Naive thymus-derived CD8-positive, alpha-beta T cell (primary cell): ENCODE measurements at regions not wholly inside any gene's neighbourhood (a gene's known extent, or its start where the extent isn't known, plus 50 kb on each side); places are given as distances from the start of the nearest gene placed in this dataset.

Source experiments
- ATAC-seq, 2 donors: fragments of 150-1000 bp; cut with Tn5 transposase in 1 of 2; sonication (Bioruptor Pico), chemical (Tn5 transposase) in 1 of 2; 1 replicate in 1 of 2; 2 replicates in 1 of 2; pipeline ENCODE4 v1.10.0; 2021; ENCODE audit warnings: mild to moderate bottlenecking in 2 of 2, moderate library complexity in 2 of 2
- POLR2A ChIA-PET: fragments of 350-600 bp; sonication (Branson Sonifier 250); formaldehyde crosslinking; loops from one replicate; lab custom pipeline; 2021; ENCODE audit warnings: antibody characterized with exemption; lab: Charles Lee
- DNase-seq, 10 donors: peaks; one replicate each; pipeline versions ENCODE4 v3.0.0 to v3.0.0-alpha.2; 2020 to 2022
- H3K27ac Mint-ChIP-seq, 10 donors: one replicate each; pipeline ENCODE4 v1.8.0; 2020 to 2022; ENCODE audit warnings: mild to moderate bottlenecking in 10 of 10, mixed read lengths in 10 of 10, moderate library complexity in 4 of 10, inconsistent platforms in 1 of 10
- H3K27me3 Mint-ChIP-seq, 5 donors: one replicate each; pipeline ENCODE4 v1.8.0; 2021 to 2022; ENCODE audit warnings: mixed read lengths in 5 of 5
- H3K36me3 Mint-ChIP-seq, 3 donors: one replicate each; pipeline ENCODE4 v1.8.0; 2020 to 2022; ENCODE audit warnings: mixed read lengths in 3 of 3, mild to moderate bottlenecking in 2 of 3, inconsistent platforms in 1 of 3
- H3K4me1 Mint-ChIP-seq, 4 donors: one replicate each; pipeline ENCODE4 v1.8.0; 2021 to 2022; ENCODE audit warnings: mixed read lengths in 4 of 4
- H3K4me3 Mint-ChIP-seq, 10 donors: one replicate each; pipeline ENCODE4 v1.8.0; 2020 to 2022; ENCODE audit warnings: mild to moderate bottlenecking in 10 of 10, mixed read lengths in 10 of 10, moderate library complexity in 6 of 10, inconsistent platforms in 1 of 10
- H3K9me3 Mint-ChIP-seq, 9 donors: one replicate each; pipeline ENCODE4 v1.8.0; 2020 to 2022; ENCODE audit warnings: mixed read lengths in 9 of 9, mild to moderate bottlenecking in 3 of 9, inconsistent platforms in 1 of 9, moderate library complexity in 1 of 9

- DNase-seq = no peak
Measured at GRCh38 chr6:140319209-140319608, 944.8 kb upstream of the CITED2 start.

GRCh38 chr6:140318408-140318807 is 944.0 kb upstream of the CITED2 start:
- H3K36me3 Mint-ChIP-seq = no peaks in the 10 kb centered on the region
- peaks cover 0 to 10% (median 0%) of the 10 kb centered on the region in 4 donors for H3K4me1 Mint-ChIP-seq
- H3K9me3 Mint-ChIP-seq = peaks cover 0 to 3% (median 0%) of the 10 kb centered on the region in 9 donors

More at GRCh38 chr6:140319209-140319608, 944.8 kb upstream of the CITED2 start:
- peaks cover 0 to 10% (median 0%) of the 10 kb centered on the region in 4 donors for H3K4me1 Mint-ChIP-seq
- no peak for ATAC-seq
- peak overlapping the region in 1 of 10 donors; percentile 11 for H3K4me3 Mint-ChIP-seq
- no peaks in the 10 kb centered on the region for H3K36me3 Mint-ChIP-seq
- POLR2A ChIA-PET = no interaction called here
- H3K9me3 Mint-ChIP-seq = no peaks in the 10 kb centered on the region
- no peaks in the 10 kb centered on the region for H3K27me3 Mint-ChIP-seq
- no peak overlapping the region for H3K27ac Mint-ChIP-seq

GRCh38 chr6:140317950-140318349 is 943.5 kb upstream of the CITED2 start:
- no peaks in the 10 kb centered on the region for H3K27me3 Mint-ChIP-seq
- no peak overlapping the region for H3K4me3 Mint-ChIP-seq

More at GRCh38 chr6:140318408-140318807, 944.0 kb upstream of the CITED2 start:
- no peak overlapping the region for H3K27ac Mint-ChIP-seq
- H3K27me3 Mint-ChIP-seq = no peaks in the 10 kb centered on the region
- POLR2A ChIA-PET = no interaction called here
- DNase-seq (no peak), ATAC-seq (no peak)
- H3K4me3 Mint-ChIP-seq = no peak overlapping the region

GRCh38 chr6:140316966-140317365 is 942.5 kb upstream of the CITED2 start:
- DNase-seq (no peak), ATAC-seq (no peak)
- no peaks in the 10 kb centered on the region for H3K27me3 Mint-ChIP-seq
- no peak overlapping the region for H3K4me3 Mint-ChIP-seq
- peaks cover 0 to 5% (median 0%) of the 10 kb centered on the region in 9 donors for H3K9me3 Mint-ChIP-seq
- POLR2A ChIA-PET = no interaction called here
- H3K27ac Mint-ChIP-seq = no peak overlapping the region
- no peaks in the 10 kb centered on the region for H3K36me3 Mint-ChIP-seq
- peaks cover 0 to 10% (median 0%) of the 10 kb centered on the region in 4 donors for H3K4me1 Mint-ChIP-seq

More at GRCh38 chr6:140317950-140318349, 943.5 kb upstream of the CITED2 start:
- DNase-seq (no peak), ATAC-seq (no peak)
- POLR2A ChIA-PET = no interaction called here
- Mint-ChIP-seq H3K9me3 (peaks cover 0 to 5% (median 0%) of the 10 kb centered on the region in 9 donors), H3K27ac (no peak overlapping the region), H3K36me3 (no peaks in the 10 kb centered on the region), H3K4me1 (peaks cover 0 to 10% (median 0%) of the 10 kb centered on the region in 4 donors)

GRCh38 chr6:140314682-140315081 is 940.2 kb upstream of the CITED2 start:
- Mint-ChIP-seq H3K9me3 (peaks cover 0 to 5% (median 0%) of the 10 kb centered on the region in 9 donors), H3K36me3 (no peaks in the 10 kb centered on the region), H3K4me3 (no peak overlapping the region), H3K4me1 (peaks cover 0 to 4% (median 0%) of the 10 kb centered on the region in 4 donors), H3K27ac (no peak overlapping the region), H3K27me3 (no peaks in the 10 kb centered on the region)
- DNase-seq = no peak
- POLR2A ChIA-PET = no interaction called here
- no peak for ATAC-seq

GRCh38 chr6:140311146-140311545 is 936.7 kb upstream of the CITED2 start:
- H3K27me3 Mint-ChIP-seq = no peaks in the 10 kb centered on the region
- H3K4me1 Mint-ChIP-seq = no peaks in the 10 kb centered on the region
- ATAC-seq (no peak), DNase-seq (no peak)
- H3K4me3 Mint-ChIP-seq = no peak overlapping the region
- no peak overlapping the region for H3K27ac Mint-ChIP-seq
- peaks cover 0 to 5% (median 0%) of the 10 kb centered on the region in 9 donors for H3K9me3 Mint-ChIP-seq
- H3K36me3 Mint-ChIP-seq = no peaks in the 10 kb centered on the region
- POLR2A ChIA-PET = no interaction called here

- Mint-ChIP-seq H3K36me3 (no peaks in the 10 kb centered on the region), H3K9me3 (no peaks in the 10 kb centered on the region), H3K4me1 (no peaks in the 10 kb centered on the region), H3K27me3 (peaks cover 0 to 19% (median 3%) of the 10 kb centered on the region in 5 donors), H3K27ac (no peak overlapping the region), H3K4me3 (no peak overlapping the region)
- ATAC-seq (no peak), DNase-seq (no peak)
- POLR2A ChIA-PET = no interaction called here
Measured at GRCh38 chr6:140303218-140303949, 928.9 kb upstream of the CITED2 start.

GRCh38 chr6:140300331-140300730 is 925.9 kb upstream of the CITED2 start:
- H3K9me3 Mint-ChIP-seq = no peaks in the 10 kb centered on the region
- no peak overlapping the region for H3K27ac Mint-ChIP-seq
- H3K4me1 Mint-ChIP-seq = no peaks in the 10 kb centered on the region
- H3K27me3 Mint-ChIP-seq = peaks cover 0 to 20% (median 3%) of the 10 kb centered on the region in 5 donors
- POLR2A ChIA-PET = no interaction called here
- ATAC-seq (no peak), DNase-seq (no peak)
- no peak overlapping the region for H3K4me3 Mint-ChIP-seq
- no peaks in the 10 kb centered on the region for H3K36me3 Mint-ChIP-seq

- ATAC-seq = no peak
- Mint-ChIP-seq H3K4me3 (no peak overlapping the region), H3K36me3 (no peaks in the 10 kb centered on the region), H3K27ac (no peak overlapping the region), H3K9me3 (peaks cover 0 to 9% (median 0%) of the 10 kb centered on the region in 9 donors), H3K27me3 (peaks cover 1 to 27% (median 9%) of the 10 kb centered on the region in 5 donors), H3K4me1 (no peaks in the 10 kb centered on the region)
- no peak for DNase-seq
- POLR2A ChIA-PET = no interaction called here
Measured at GRCh38 chr6:140289186-140289585, 914.7 kb upstream of the CITED2 start.

- DNase-seq (no peak), ATAC-seq (no peak)
- Mint-ChIP-seq H3K9me3 (peaks cover 0 to 6% (median 0%) of the 10 kb centered on the region in 9 donors), H3K27me3 (peaks cover under 1 to 21% (median 7%) of the 10 kb centered on the region in 5 donors), H3K4me3 (no peak overlapping the region), H3K4me1 (no peaks in the 10 kb centered on the region), H3K27ac (peak overlapping the region in 1 of 10 donors; percentile 39), H3K36me3 (no peaks in the 10 kb centered on the region)
- POLR2A ChIA-PET = no interaction called here
Measured at GRCh38 chr6:140285998-140286690, 911.7 kb upstream of the CITED2 start.

GRCh38 chr6:140285471-140285870 is 911.0 kb upstream of the CITED2 start:
- Mint-ChIP-seq H3K27ac (no peak overlapping the region), H3K4me3 (no peak overlapping the region), H3K36me3 (no peaks in the 10 kb centered on the region), H3K9me3 (no peaks in the 10 kb centered on the region), H3K4me1 (no peaks in the 10 kb centered on the region), H3K27me3 (peaks cover 0 to 15% (median 6%) of the 10 kb centered on the region in 5 donors)
- POLR2A ChIA-PET = no interaction called here
- ATAC-seq = no peak
- no peak for DNase-seq

- POLR2A ChIA-PET = no interaction called here
- H3K4me3 Mint-ChIP-seq = no peak overlapping the region
- H3K27ac Mint-ChIP-seq = no peak overlapping the region
- H3K27me3 Mint-ChIP-seq = peaks cover 0 to 9% (median 6%) of the 10 kb centered on the region in 5 donors
- H3K4me1 Mint-ChIP-seq = no peaks in the 10 kb centered on the region
- no peak for DNase-seq
- no peak for ATAC-seq
- no peaks in the 10 kb centered on the region for H3K9me3 Mint-ChIP-seq
- H3K36me3 Mint-ChIP-seq = no peaks in the 10 kb centered on the region
Measured at GRCh38 chr6:140284871-140285270, 910.4 kb upstream of the CITED2 start.

GRCh38 chr6:140283197-140283596 is 908.7 kb upstream of the CITED2 start:
- H3K4me1 Mint-ChIP-seq = no peaks in the 10 kb centered on the region
- ATAC-seq = no peak
- H3K27ac Mint-ChIP-seq = peak overlapping the region in 1 of 10 donors; percentile 27
- DNase-seq = no peak
- no peaks in the 10 kb centered on the region for H3K36me3 Mint-ChIP-seq
- H3K9me3 Mint-ChIP-seq = no peaks in the 10 kb centered on the region
- no peak overlapping the region for H3K4me3 Mint-ChIP-seq
- H3K27me3 Mint-ChIP-seq = peaks cover 0 to 3% (median 0%) of the 10 kb centered on the region in 5 donors
- POLR2A ChIA-PET = no interaction called here
